22Rv1 (cell line): ENCODE measurements at regions not wholly inside any gene's neighbourhood (a gene's known extent, or its start where the extent isn't known, plus 50 kb on each side); places are given as distances from the start of the nearest gene placed in this dataset.

Experiments used
- H3K27ac ChIP-seq: fragments of 450-650 bp; 2 replicates; pipeline ENCODE4 v1.5.1; 2017
- CTCF ChIP-seq: fragments of 450-650 bp; IDR thresholded peaks from 2 replicates; pipeline ENCODE4 v1.5.1; 2017; ENCODE audit warnings: mild to moderate bottlenecking
- ZFX ChIP-seq: fragments of 450-650 bp; IDR thresholded peaks from 2 replicates; pipeline ENCODE4 v1.6.1; 2017; ENCODE audit warnings: antibody characterized with exemption, borderline replicate concordance

DNA sequence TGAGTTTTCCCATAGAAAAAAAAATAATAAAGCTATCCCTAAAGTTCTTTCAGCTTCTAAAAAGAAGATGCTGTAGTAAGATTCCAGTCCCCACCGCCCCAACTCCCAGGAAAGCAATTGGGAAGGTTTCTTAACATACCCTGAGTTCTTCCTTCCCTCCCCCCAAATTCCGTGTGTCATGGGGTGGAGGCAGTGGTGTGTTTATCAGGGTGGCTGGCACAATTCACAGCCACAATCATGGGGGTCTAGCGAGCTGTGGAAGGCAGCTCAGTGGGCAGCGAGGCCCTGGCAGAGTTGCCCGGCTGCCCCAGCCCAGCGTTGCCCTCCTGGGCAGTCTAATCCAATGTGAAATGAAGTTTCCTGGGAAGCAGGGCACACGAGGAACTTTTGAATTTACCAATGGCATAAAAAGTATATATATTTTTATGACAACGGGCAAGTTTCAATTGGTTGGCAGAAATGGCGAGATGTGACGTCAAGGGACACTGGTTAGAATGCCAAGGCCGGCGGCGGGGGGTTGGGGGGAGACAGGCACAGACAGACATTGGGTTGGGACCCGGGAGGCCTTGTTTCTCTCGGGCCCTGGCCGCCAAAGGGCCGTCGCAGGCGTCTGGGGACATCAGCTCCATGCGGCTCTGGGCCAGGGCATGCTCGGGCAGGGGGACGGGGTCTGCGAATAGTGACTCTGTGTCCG lies 80.7 kb upstream of the PPARA start:
- peak overlapping the region; percentile 100 for H3K27ac ChIP-seq
- no peak for TF ChIP-seq ZFX
- no peak for TF ChIP-seq CTCF

- H3K27ac ChIP-seq = peak overlapping the region; percentile 100
- TF ChIP-seq CTCF (no peak), ZFX (no peak)
Observed at GRCh38 chr22:46070215-46070802, 80.0 kb upstream of the PPARA start.

GRCh38 chr22:46070803-46071450 lies 79.4 kb upstream of the PPARA start:
- TF ChIP-seq CTCF (no peak), ZFX (no peak)
- peak overlapping the region; percentile 100 for H3K27ac ChIP-seq

DNA sequence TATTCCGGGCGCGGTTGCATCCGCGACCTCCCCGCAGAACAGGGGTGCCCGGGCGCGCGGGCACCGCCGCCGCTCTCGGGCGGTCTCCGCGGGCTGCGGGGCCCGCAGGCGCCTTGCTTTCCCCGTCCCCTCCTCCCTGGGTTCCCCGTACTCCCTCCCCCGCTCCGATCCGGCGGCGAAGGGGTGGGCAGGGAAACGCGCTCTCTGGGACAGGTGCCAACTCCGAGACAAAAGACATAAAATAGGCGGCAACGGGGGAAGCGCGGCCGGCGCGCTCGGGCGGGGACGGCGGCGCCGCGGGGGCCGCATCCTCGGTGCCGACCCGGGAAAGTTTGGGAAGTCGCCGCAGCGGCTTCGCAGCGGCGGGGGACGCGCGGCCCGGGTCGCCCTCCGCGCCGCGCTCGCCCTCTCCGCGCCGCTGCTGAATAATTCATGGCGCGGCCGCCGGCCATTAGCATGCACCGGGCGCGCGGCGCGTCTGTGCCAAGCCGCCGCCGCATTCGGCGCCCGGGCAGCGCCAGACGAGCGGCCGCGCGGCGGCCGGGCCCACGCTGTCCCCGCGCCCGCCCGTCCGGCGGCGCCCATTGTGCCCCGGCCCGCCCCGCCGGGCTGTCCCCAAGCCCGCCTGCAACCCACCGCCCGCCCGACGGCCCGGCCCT lies 78.7 kb upstream of the PPARA start:
- no peak for TF ChIP-seq ZFX
- no peak for TF ChIP-seq CTCF
- peak overlapping the region; percentile 100 for H3K27ac ChIP-seq

- peak overlapping the region; percentile 100 for H3K27ac ChIP-seq
- TF ChIP-seq ZFX = no peak
- no peak for TF ChIP-seq CTCF
Observed at GRCh38 chr22:46072110-46072881, 78.0 kb upstream of the PPARA start.

GRCh38 chr22:46072981-46073682 lies 77.2 kb upstream of the PPARA start:
- TF ChIP-seq ZFX (no peak), CTCF (no peak)
- H3K27ac ChIP-seq = peak overlapping the region; percentile 100
